Activated CD4-positive, alpha-beta T cell treated with anti-CD3 and anti-CD28 coated beads, Interleukin-2, Interleukin-6, amounts not matched to agents 100 ng/mL and 50 ng/mL, durations not matched to agents 16 hours and 8 hours (primary cell): ENCODE measurements at regions not wholly inside any gene's neighbourhood (a gene's known extent, or its start where the extent isn't known, plus 50 kb on each side); places are given as distances from the start of the nearest gene placed in this dataset.

Source experiments
- DNase-seq: peaks from one replicate; pipeline ENCODE4 v3.0.0-alpha.2; 2020

DNA sequence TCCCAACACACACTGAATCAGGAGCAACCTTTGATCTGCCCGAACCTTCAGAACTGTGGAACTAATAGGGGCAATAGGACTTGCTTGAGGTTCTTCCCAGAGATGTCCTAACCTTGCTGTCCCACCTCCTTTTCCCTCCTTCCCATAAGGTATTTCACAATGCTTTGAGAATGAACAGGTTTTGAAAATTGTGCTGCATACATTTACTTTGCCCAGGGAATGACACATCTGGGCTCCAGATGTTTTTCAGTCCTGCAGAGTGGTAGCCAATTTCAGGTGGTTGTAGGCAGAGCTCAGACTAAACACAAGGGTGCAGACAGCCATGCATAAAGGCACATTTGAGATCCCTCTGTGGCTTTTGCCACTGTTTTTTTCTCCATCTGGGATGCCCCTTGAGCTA lies 206.7 kb upstream of the PWP1 start:
- DNase-seq: no peak

GRCh38 chr12:107480836-107481608 lies 204.6 kb upstream of the PWP1 start:
- DNase-seq: no peak

- no peak for DNase-seq
Observed at GRCh38 chr12:107484230-107484629, 201.4 kb upstream of the PWP1 start.

DNA sequence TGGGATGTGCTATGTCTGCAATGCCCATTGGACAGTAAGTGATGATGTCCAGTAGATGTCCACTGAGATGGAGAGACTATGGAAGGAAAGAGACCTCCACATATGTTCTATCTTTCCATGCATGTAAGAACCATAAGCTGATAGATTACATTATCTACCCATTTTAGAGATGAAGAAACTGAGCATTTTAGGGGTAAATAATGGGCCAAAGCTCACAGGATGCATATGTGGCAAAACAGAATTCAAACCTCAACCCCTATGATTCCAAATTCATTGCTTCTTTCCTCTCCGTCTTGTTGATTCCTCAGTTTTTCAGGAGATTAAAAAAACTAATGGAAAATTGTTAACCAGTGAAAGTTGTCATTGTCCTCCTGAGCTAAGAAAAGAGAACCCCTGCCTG lies 200.7 kb upstream of the PWP1 start:
- DNase-seq: no peak

- DNase-seq: no peak
Observed at GRCh38 chr12:107485731-107486130, 199.9 kb upstream of the PWP1 start.

GRCh38 chr12:107486140-107486892 lies 199.3 kb upstream of the PWP1 start:
- DNase-seq: no peak

GRCh38 chr12:107487011-107487680 lies 198.5 kb upstream of the PWP1 start:
- no peak for DNase-seq

- DNase-seq: no peak
Observed at GRCh38 chr12:107488666-107489065, 196.9 kb upstream of the PWP1 start.

DNA sequence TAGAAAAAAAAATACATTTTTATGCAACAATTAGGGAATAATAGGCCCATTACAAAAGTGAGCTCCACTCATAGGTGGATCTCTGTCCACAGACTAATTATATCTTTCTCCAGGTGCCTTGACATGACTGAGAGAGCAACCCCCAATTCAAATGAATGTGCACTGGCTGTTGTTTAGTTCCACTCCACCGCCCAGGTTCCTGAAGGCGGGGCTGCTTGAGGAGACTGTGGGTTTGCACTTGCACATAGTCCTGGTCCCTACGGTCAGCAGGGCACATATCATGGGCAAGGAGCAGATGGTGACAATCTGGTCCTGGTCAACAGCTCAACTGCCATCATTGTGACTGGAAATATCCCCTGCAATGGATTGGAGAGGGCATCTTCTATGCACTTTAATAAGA lies 195.6 kb upstream of the PWP1 start:
- no peak for DNase-seq

- DNase-seq: no peak
Observed at GRCh38 chr12:107491856-107492255, 193.7 kb upstream of the PWP1 start.

DNA sequence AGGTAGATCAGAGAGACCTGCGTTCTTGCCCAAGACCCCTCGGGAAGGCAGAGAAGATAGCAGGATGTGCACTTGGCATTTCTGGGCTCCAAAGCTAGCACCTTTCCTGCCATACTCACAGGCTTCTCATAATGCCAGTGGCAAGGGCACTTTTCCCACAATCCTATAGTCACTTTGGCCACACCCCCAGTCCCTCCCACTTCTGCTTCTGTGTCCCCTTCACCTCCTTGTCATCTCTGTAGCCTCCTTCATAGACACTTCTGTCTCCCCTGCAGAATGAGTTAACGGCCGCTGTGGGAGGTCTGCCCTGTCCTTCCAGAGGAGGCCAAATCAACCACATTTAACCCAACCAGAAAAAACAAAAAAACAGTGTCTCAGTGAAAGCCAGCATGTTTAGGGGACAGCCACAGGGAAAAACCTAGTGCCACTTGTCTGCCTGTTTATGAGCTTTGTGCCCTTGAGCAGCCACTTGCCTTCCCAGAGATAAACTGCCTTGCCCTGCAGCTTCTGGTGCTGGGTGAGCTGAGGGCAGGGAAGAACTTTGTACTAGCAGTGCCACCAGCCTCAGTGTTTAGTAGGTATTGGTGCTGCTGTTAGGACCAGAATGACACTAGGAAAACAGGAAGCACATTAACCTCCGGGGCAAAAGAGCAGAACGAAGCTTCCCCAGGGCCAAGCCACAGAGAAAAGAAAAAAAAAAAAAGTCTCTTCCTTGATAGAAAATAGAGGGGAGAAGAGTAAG lies 193.0 kb upstream of the PWP1 start:
- no peak for DNase-seq

DNA sequence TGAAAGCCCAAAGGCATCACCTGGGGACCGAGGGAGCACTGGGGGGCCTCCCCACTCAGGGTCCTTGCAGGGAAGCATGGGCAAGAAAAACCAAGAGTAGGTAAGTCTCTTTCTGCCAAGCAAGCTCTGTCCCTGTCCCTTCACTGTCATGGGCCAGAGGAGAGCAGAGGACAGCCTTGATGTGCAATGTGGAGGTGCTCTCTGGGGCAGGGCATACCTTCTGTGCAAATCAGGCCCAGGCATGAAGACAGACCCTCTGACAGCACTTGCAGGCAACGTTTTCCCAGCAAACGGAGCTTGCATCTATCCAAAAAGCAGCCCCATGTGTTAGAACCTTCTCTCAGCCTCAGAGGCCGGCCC lies 192.5 kb upstream of the PWP1 start:
- DNase-seq: no peak

DNA sequence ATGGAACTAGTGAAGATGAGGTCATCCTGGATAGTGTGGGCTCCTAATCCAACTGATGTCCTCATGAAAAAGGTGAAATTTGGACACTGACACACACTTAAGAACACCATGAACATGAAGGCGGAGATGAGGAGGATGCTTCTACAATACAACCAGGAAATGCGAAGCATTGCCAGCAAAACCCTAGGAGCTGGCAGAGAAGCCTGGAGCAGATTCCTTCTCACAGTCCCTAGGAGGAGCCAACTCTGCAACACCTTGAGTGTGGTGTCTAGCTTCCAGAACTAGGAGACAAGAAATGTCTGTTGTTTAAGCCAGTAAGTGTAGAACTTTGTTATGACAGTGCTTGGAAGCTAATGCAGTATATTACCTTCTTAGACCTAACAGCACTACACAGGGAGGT lies 191.9 kb upstream of the PWP1 start:
- no peak for DNase-seq

GRCh38 chr12:107494331-107494730 lies 191.3 kb upstream of the PWP1 start:
- no peak for DNase-seq

GRCh38 chr12:107495604-107496003 lies 190.0 kb upstream of the PWP1 start:
- DNase-seq: no peak

GRCh38 chr12:107497231-107497630 lies 188.4 kb upstream of the PWP1 start:
- no peak for DNase-seq

DNA sequence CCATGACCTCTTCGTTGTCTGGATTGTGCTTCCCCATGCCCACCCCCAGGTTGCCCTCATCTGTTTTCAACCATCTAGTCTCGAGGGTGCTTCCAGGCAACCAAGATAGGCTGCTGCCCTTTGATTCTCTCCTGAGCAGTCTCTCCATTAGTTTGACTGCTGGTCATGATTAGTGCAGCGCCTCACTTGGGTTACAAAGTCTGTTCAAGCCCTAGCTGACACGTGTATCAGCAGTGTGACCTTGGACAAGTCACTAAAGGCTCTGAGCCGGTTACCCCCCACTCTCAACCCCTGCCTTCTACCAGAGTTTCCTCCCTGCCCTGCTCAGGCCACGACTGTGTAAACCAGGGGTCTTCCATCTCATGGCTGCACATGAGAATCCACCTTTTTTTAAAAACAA lies 185.3 kb upstream of the PWP1 start:
- no peak for DNase-seq

DNA sequence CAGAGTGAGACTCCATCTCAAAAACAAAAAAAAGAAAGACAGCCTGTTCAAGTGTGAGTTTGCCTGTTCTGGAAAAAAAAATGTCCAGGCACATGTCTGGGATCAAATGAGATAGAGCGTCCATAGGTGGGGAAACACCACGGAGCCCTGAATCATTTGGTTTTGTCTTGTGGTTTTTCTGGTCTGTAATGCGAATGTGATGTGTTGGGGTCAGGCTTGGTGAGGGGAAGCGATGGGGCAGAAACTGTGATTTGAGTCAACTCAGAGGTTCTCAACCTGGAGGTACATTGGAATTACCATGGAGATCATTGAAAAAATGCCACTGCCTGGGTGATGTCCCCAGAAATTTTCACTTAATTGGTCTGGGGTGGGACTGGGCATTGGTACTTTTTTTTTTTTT lies 183.9 kb upstream of the PWP1 start:
- DNase-seq: no peak

DNA sequence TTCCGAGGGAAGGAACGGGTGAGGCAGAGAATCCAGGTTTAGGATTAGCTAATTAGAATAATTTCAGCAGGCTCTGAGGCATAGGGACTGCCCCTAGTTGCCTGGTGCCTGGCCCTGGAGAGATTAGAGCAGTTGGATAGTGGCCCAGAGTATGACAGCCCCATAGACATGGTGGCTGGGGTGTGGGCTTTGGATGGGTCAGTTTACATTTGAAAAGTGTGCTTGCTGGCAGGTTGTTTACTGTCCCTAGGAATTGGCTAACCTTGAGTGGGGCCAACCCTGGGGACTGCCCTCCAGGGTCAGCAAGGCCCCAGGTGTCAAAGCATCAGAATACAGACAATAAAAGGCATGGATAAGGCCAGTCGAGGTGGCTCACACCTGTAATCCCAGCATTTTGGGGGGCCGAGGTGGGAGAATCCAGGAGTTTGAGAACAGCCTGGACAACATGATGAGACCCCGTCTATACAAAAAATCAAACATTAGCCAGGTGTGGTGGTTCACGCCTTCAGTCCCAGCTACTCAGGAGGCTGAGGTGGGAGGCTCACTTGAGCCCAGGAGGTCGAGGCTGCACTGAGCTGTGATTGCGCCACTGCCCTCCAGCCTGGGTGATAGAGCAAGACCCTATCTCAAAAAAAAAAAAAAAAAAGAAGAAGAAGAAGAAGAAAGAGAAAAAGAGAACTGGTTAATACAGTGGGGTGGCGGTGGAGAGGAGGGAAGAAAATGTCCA lies 182.3 kb upstream of the PWP1 start:
- DNase-seq: no peak

DNA sequence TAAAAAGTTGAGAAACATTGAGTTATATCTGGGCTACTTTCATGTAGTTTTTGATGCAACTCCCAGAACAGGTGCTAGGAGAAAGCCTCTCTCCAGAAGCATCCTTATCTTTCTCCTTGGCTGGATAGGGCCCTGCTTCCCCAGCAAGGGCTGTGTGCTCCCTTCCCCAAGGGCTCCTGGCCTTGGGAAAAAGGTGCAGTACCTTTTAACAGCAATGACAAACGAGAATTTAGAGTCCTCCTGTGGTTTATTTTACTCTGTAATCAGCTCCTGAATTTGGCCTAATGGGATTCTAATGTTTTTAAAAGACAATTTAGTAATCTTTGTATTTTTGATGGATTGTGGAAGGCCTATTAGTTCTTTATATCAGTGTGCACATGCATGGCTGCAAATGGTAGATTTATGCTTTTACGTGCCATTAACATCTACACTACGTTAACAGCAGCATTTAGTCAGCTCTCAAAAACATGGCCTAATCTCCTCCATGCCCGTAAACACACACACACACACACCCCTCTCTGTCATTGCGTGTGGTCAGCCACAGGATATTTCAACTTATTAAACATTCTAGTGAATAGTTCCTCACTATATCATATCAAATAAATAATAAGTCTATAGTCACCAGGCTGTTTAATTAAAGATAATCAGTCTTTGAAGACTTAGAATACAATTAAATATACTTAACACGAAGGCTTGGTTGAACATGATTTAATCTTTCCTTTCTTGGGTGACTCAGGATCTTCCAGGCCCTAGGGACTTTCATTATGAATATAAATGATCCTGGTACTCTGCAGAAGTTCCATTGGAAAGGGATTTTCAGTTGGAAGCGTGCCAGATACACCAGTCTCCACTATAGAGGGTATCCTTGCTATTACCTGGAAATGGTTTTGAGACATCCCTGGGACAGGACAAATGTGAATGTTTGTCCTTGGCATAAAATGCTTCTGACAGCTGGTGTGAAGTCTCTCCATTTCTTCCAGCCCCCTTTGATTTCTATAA lies 181.4 kb upstream of the PWP1 start:
- DNase-seq: no peak

DNA sequence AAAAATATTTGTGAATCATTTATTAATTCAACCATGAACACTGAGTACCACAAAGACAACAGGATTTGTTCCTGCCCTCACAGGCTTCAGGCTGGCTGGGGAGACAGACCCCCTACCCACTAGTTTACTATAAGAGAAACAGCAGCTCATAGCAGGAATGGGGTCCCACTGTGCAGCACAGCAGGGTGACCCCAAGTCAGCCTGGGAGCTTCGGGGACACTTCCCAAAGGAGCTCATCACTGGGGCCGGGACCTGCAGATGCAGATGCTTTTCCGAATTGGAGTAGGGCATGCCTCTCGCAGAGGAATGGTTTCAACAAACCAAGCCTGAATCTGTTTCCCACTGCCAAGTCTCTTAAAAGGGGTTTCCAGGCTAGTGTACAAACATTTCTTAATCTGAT lies 176.2 kb upstream of the PWP1 start:
- DNase-seq: no peak
